Fibroblast of mammary gland (primary cell): ENCODE measurements at regions not wholly inside any gene's neighbourhood (a gene's known extent, or its start where the extent isn't known, plus 50 kb on each side); places are given as distances from the start of the nearest gene placed in this dataset.

ENCODE experiments used
- DNase-seq: peaks from one replicate; pipeline ENCODE4 v3.0.0-alpha.2; 2010; ENCODE audit warnings: low read depth
- H3K4me3 ChIP-seq: 2 replicates; pipeline ENCODE4 v1.5.1; 2011; ENCODE audit warnings: low read depth, mild to moderate bottlenecking, low read length, moderate library complexity; ENCODE audit not compliant: control insufficient read depth
- CTCF ChIP-seq: conservative IDR thresholded peaks from 2 replicates; pipeline ENCODE4 v1.5.1; 2011; ENCODE audit warnings: low read depth, low read length, inconsistent platforms; ENCODE audit not compliant: control insufficient read depth, insufficient read depth

- H3K4me3 ChIP-seq = no peak overlapping the region
- TF ChIP-seq CTCF = no peak
- no peak for DNase-seq
Observed at GRCh38 chr18:64444819-64445218, 295.9 kb upstream of the LINC00305 start.

- TF ChIP-seq CTCF = no peak
- no peak overlapping the region for H3K4me3 ChIP-seq
- DNase-seq = no peak
Observed at GRCh38 chr18:64438178-64438577, 289.3 kb upstream of the LINC00305 start.

GRCh38 chr18:64436111-64436510 lies 287.2 kb upstream of the LINC00305 start:
- DNase-seq = no peak
- TF ChIP-seq CTCF = no peak
- H3K4me3 ChIP-seq = no peak overlapping the region

GRCh38 chr18:64419156-64419555 lies 270.3 kb upstream of the LINC00305 start:
- H3K4me3 ChIP-seq = no peak overlapping the region

GRCh38 chr18:64416990-64417389 lies 268.1 kb upstream of the LINC00305 start:
- TF ChIP-seq CTCF = no peak
- no peak for DNase-seq
- no peak overlapping the region for H3K4me3 ChIP-seq

More at GRCh38 chr18:64419156-64419555, 270.3 kb upstream of the LINC00305 start:
- no peak for TF ChIP-seq CTCF
- no peak for DNase-seq

GRCh38 chr18:64415218-64415617 lies 266.3 kb upstream of the LINC00305 start:
- no peak overlapping the region for H3K4me3 ChIP-seq
- DNase-seq = no peak
- TF ChIP-seq CTCF = no peak

GRCh38 chr18:64410685-64411084 lies 261.8 kb upstream of the LINC00305 start:
- H3K4me3 ChIP-seq = no peak overlapping the region
- no peak for DNase-seq
- TF ChIP-seq CTCF = no peak
